HG03045 (cell line): ENCODE measurements at regions not wholly inside any gene's neighbourhood (a gene's known extent, or its start where the extent isn't known, plus 50 kb on each side); places are given as distances from the start of the nearest gene placed in this dataset.

Source experiments
- ATAC-seq: cut with Tn5 transposase; IDR thresholded peaks from one replicate; pipeline ENCODE4 v1.9.1; 2021; ENCODE audit warnings: mild to moderate bottlenecking, moderate library complexity; ENCODE audit not compliant: unreplicated experiment

DNA sequence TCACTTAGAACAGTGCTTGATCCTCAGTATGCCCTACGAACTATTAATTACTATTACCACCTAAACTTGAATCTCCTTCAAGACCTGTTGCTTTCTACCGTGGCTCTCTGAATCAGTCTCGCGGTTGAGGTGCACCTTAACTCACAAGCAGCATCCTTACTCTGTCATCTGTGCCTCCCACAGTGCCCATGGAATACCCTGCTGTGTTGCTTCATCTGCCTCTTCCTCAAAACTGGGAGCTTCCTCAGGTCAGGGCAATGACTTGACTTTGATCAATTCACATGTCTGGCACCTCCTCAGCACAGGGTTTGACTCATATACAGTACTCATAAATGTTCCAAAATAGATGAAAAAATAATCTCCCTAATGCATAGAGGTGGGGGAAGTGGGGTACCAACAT is 305.9 kb downstream of the NUAK1 start:
- no peak for ATAC-seq

DNA sequence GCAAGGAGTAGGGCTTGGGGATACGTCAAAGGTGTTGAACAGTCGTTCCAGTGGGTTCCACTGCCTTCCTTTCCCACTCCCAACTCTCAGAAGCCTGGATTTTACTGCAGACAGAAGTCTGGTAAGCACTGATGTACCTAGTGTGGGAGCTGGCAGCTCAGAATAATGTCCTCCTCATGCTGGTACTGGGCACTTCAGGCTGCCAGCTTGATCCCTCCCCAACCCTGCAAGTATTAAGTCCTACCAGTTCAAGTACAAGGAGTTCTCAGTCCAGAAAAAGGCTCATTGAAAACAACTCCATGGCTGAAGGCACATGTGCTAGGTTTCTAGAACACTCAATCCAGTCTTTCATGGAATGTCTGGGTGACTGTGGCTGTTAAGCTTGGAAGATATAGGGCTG is 304.3 kb downstream of the NUAK1 start:
- ATAC-seq = no peak

DNA sequence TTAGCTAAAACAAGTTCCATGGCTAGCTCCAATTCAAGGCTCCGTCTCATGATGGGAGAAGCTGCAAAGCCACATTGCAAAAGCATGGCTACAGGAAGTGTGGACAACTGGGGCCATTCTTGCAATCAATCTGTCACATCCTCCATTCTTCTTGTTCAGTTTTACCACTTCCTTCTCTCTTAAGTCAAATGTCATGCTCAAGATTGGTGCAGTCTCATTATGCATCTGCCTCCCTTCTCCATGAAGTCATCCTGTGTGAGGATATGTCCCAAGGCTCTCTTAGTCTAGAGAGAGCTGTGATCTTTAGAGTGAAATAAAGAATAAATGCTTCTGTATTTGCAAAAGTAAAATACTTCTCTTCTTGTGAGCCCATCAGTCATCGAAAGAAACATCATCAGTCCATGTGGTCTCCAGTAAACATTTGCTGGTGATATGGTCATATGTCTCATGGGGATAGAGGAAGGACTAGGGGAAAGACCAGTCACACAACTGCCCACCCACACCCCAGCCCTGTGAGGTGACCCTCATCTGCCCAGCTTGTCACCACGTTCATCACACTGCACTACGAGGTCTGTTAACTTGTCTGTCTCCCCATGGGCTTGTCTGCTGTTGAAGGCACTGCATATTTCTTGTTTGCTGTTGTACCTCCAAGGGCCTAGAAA is 303.0 kb downstream of the NUAK1 start:
- no peak for ATAC-seq

- ATAC-seq = no peak
Measured at GRCh38 chr12:105836242-105836622, 302.5 kb downstream of the NUAK1 start.

GRCh38 chr12:105839629-105840127 is 299.1 kb downstream of the NUAK1 start:
- no peak for ATAC-seq

DNA sequence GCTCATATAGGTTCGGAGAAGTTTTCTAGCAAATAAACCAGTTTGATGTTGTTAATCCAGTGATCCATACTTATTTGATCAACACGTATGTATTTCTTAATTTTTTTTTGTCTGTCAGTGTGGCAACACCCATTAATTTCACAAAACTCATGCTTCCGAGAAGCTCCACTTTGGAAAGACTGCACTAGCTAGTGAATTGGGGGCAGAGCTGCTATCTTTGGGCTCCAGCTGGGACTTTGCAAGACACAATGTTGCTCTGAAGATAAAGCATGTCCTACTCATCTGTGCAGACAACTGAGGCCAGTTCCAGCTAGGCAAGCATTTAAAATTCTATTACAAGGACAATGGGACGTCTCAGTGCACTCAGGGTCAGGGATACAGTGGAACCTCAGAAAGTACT is 298.4 kb downstream of the NUAK1 start:
- ATAC-seq = no peak

DNA sequence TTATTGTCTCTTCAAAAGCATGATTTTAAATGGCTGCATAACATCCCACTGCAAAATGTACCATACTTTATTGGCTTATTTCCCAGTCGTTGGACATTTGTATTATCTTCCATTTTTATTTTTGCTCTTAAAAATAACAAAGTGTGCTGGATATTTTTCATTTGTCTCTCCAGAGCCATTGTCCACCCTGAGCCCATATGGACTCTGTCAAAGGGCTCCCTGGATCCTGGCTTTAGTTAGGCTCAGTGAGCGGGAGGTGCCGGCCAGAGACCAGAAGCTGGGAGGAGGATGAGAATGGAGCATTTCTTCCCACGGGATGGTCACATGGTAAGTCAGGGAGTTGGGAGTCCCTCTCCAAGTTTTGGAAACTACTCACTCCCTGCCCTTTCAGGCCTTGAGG is 296.9 kb downstream of the NUAK1 start:
- no peak for ATAC-seq

DNA sequence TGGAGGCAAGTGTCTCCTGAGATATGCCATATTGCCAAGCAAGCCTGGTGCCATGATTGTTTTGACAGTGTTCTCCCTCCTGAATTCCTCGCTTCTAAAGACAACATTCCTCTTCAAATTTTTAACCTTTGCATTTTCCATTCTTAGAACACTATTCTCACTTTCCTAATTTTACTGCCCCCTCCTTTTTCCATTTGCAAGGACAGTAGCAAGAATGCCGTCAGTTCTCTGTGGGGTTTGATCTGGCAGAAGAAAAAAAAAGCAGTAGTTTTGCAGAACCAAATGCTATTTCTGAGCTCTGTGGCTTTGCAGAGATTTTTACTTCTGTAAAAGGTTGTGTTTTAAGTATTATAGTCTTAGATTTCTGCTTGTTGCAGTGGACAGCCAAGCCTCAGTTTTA is 295.2 kb downstream of the NUAK1 start:
- no peak for ATAC-seq

- no peak for ATAC-seq
Measured at GRCh38 chr12:105843986-105844760, 294.6 kb downstream of the NUAK1 start.

- ATAC-seq = no peak
Measured at GRCh38 chr12:105846331-105846730, 292.4 kb downstream of the NUAK1 start.

DNA sequence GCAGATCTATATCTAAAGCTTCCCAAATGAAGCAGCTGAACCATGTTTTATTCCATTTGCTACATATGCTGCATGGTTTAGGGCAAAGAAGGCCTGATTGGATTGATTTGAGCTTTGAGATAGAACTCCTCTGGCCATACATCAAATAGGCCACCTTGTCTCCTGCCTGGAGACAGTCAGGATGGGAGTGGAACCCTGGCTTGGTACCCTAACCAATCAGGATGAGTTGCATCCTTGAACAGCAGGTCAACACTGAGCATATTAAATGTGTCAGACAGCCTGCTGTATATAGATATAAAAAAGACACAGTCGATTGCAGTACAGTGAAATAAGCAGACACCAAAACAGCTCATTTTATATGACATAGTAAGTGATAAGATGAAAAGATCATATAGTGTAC is 291.7 kb downstream of the NUAK1 start:
- no peak for ATAC-seq

DNA sequence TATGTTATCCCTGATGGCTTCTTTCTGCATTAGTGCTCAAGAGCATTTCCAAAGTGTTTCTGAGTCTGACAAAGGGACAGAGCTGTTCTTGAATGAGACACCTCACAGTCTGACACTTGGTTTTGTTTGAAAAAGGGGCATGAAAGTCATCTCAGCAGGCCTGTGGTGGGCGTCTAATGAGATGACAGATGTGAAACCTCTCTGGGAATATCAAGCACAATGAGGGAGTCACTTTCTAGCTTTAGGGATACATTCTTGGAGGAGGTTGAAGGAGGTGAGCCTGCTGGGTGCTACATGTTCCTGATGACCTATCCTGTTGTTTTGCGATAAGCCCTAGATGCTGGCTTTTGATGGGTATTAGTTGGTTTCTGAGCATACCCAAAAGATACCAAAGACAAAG is 290.5 kb downstream of the NUAK1 start:
- no peak for ATAC-seq

DNA sequence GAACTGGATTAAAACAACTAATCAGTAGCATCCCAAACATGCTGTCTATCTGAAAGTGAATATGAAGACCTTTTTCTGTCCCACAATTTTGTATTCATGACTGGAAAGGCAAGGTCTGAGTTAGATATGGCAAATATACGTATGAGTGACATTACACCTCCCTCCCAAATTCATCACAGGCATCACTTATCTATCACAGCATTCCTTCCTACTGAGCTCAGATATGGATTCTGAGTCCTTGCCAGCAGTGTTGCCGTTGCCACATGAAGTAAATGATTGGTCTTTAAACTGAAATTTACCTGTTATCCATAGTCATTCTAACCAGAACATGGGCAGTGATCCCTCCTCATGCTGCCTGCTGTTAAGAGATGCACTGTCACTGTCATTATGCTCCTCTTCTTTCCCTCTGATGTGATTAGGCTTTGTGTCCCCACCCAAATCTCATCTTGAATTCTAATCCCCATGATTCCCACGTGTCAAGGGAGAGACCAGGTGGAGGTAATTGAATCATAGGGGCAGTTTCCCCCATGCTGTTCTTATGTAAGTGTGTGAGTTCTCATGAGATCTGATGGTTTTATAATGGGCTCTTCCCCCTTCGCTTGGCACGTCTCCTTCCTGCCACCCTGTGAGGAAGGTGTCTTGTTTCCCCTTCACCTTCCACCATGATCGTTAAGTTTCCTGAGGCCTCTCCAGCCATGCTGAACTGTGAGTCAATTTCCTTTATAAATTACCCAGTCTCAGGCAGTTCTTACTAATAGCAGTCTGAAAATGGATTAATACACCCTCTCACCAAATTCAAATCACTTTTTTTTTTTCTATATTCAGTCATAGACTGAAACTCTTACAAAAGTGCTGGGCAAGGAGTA is 288.4 kb downstream of the NUAK1 start:
- ATAC-seq = no peak

DNA sequence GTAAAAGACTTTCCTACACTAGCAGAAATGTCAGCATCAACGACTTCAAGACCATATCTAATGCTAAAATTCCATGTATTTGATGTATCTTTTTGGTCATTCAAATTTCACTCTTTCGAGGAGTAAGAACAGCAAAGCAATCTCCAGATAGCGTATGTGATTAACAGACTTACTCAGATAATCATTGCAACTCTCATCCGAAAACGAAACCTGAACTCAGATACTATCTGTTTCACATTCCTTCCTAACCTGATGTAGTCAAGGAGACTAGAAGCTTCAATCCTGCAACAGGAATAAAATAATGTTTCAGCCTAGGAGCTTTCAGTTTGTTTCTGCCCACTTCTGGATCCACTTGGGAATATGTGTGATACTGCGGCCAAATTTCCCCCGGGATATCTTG is 286.3 kb downstream of the NUAK1 start:
- ATAC-seq = no peak

DNA sequence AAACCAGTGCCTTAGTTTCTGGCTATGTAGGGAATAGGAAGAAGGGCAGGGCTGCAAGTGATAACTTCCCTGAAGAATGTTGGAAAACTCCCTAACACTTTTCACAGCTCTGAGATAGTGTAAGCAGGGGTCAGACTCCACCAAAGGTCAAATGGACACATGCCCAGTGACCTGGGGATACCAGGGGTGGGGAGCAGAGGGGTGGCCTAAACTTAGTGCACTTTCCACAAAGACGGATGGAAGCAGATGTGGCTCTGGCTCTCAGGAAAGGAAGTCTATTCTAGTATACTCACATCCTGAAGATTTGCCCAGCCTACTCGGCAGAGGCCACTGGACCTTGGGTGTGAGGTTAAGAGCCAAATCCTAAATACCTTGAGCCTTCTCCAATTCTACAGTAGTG is 285.8 kb downstream of the NUAK1 start:
- no peak for ATAC-seq

DNA sequence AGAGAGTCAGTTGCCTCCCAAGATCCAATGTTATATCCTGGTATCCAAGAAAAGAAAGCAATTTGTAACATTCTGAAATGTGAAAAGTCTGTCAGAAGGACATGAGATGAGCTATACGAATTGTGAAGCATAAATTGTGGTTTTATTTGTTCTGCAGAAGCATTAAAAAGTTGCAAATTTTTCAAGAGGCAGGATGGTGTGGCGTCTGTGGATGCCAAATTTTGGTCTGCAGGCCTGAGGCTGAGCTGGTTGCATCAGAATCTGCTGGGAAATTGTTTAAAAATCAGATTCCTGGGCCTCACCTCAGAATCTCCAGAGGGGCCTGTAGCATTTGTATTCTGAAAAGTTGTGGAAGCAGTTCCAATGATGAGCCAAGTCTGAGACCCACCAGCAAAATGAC is 284.7 kb downstream of the NUAK1 start:
- ATAC-seq = no peak

- no peak for ATAC-seq
Measured at GRCh38 chr12:105855361-105856047, 283.2 kb downstream of the NUAK1 start.

DNA sequence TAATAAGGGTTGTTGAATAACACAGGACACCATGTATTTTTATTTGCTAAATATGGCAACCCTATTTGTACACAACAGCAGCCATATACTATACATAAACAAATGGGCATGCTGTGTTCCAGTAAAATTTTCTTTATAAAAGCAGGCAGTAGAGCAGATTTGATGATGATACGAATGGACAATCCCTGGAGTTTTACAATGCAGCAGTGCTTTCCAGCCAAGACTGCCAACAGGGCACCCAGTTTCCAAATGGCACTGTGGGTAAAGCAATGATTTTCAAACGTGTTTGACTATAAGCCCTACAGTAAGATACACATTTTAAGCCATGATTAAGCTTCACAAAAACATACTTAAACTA is 282.7 kb downstream of the NUAK1 start:
- ATAC-seq = no peak

DNA sequence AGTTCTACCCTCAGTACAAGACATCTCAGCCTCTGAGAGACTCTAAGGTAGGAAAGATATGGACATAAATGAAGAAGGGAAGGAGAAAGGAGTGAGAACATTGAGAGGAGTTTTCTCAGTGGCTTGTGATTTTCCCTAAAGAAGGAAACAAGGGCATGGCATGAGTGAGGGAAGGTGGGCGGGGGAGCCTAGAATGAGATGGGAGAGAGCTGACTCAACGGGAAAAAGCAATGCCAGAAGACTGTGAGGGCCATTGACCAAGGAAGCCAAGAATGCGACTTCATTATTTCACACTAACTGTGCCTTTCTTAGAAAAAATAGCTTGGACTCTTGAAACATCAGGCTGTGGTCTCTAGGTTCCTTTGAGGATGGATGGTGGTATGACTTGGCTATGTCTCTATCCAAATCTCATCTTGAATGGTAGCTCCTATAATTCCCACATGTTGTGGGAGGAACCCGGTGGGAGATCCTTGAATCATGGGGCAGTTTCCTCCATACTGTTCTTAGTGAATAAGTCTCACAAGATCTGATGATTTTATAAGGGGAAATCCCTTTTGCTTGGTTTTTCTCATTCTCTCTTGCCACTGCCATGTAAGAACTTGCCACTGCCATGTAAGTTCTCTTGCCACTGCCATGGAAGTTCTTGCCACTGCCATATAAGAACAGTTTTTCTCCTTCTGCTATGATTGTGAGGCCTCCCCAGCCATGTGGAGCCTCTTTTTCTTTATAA is 279.6 kb downstream of the NUAK1 start:
- no peak for ATAC-seq

GRCh38 chr12:105860561-105861207 is 278.1 kb downstream of the NUAK1 start:
- ATAC-seq = no peak
